ENCODE measurements at regions not wholly inside any gene's neighbourhood (a gene's known extent, or its start where the extent isn't known, plus 50 kb on each side); places are given as distances from the start of the nearest gene placed in this dataset.

DNA sequence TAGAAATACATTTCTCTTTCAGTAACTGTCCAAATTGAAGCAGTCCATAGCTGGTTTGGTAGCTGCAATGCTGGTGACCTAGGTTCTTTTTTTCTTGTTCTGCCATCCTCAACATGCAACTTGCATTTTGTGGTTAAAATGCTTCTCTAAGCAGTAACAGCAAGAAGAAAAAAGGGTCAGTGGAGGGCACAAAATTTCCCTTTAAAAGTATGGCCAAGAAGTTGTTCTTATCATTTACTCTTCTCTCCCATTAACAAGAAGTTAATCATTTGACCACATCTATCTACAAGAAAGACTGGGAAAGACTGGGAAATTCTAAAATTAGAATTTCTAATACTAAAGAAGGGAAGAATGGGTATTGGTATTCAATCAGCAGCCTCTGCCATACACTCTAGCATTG, 569.9 kb downstream of the CPS1 start:
- DNase-seq (no peak), ATAC-seq (ENCODE audit: insufficient read depth, low read depth) (no peak)
- no peaks in the 10 kb centered on the region for H3K4me1 ChIP-seq (ENCODE audit: insufficient read depth, low read length)
- no peaks in the 10 kb centered on the region for H4K20me1 ChIP-seq (ENCODE audit: insufficient read depth, low read length)
- H3K27me3 ChIP-seq (ENCODE audit: insufficient read depth, low read length, poor library complexity), result no peaks in the 10 kb centered on the region
- TF ChIP-seq EZH2 (IDR thresholded peaks at IDR 0.05; ENCODE audit: borderline replicate concordance, low read depth, low read length, severe bottlenecking), result no peak
- no peak for TF ChIP-seq CTCF (IDR thresholded peaks at IDR 0.05; ENCODE audit: borderline replicate concordance, extremely low read depth, low read length, poor library complexity, severe bottlenecking)
- H3K36me3 ChIP-seq (ENCODE audit: insufficient read depth, low read length), result no peaks in the 10 kb centered on the region
- H3K4me3 ChIP-seq (ENCODE audit: low read depth in 1 of 2, low read length in 2 of 2), result no peak overlapping the region
- H3K9ac ChIP-seq (ENCODE audit: low read depth, low read length), result no peak overlapping the region
- no peaks in the 10 kb centered on the region for H3K9me3 ChIP-seq (ENCODE audit: insufficient read depth, low read length, severe bottlenecking)
- H3K4me2 ChIP-seq (ENCODE audit: insufficient read depth, low read length), result no peak overlapping the region
- no peaks in the 10 kb centered on the region for H3K79me2 ChIP-seq (ENCODE audit: insufficient read depth, low read length)
- no peak overlapping the region for H2AFZ ChIP-seq (ENCODE audit: low read depth, low read length)
- H3K27ac ChIP-seq (ENCODE audit: low read length), result no peak overlapping the region

DNA sequence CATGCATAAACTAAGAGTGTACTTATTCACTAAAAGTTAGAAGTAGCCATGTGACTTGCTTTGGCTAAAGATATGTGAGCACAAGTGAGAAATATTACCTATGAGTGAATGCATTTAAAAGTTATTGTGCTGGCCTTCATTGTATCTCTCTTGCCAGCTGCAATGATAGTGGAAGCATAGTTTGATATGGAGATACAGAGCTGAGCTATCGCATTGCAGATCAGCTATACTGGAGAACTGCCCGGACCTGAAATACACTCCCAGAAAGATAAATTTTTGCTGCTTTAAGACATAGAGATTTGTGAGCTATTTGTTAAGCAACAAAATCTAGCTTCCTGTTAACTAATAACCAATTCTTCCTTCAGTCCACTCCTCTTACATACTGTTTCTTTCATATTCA, 571.1 kb downstream of the CPS1 start:
- Histone ChIP-seq H3K4me1 (ENCODE audit: insufficient read depth, low read length) (no peaks in the 10 kb centered on the region), H3K36me3 (ENCODE audit: insufficient read depth, low read length) (no peaks in the 10 kb centered on the region), H3K4me2 (ENCODE audit: insufficient read depth, low read length) (no peak overlapping the region), H3K27me3 (ENCODE audit: insufficient read depth, low read length, poor library complexity) (no peaks in the 10 kb centered on the region), H3K4me3 (ENCODE audit: low read depth in 1 of 2, low read length in 2 of 2) (no peak overlapping the region), H3K79me2 (ENCODE audit: insufficient read depth, low read length) (no peaks in the 10 kb centered on the region), H3K9me3 (ENCODE audit: insufficient read depth, low read length, severe bottlenecking) (no peaks in the 10 kb centered on the region), H3K9ac (ENCODE audit: low read depth, low read length) (no peak overlapping the region), H3K27ac (ENCODE audit: low read length) (no peak overlapping the region), H2AFZ (ENCODE audit: low read depth, low read length) (no peak overlapping the region), H4K20me1 (ENCODE audit: insufficient read depth, low read length) (no peaks in the 10 kb centered on the region)
- TF ChIP-seq CTCF (IDR thresholded peaks at IDR 0.05; ENCODE audit: borderline replicate concordance, extremely low read depth, low read length, poor library complexity, severe bottlenecking), result no peak
- TF ChIP-seq EZH2 (IDR thresholded peaks at IDR 0.05; ENCODE audit: borderline replicate concordance, low read depth, low read length, severe bottlenecking), result no peak
- ATAC-seq (ENCODE audit: insufficient read depth, low read depth), result no peak
- DNase-seq, result no peak

DNA sequence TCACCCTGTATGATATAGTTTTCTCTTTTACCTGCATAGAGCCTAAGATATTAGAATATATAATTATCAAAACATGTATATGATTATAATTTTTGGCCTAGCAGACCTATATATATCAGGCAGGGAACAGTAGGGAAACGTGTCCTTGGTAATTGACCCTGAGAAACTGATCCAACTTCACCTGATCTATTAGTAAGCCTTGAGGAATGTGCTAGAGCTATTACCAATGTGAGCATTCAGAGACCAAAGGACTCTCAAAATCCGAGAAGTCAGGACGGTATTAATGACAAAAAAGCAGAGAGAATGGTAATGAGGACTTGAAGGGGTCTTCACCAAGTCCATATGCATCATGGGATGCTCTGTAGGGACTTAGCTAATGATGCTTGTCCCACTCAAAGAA, 571.9 kb downstream of the CPS1 start:
- TF ChIP-seq EZH2 (IDR thresholded peaks at IDR 0.05; ENCODE audit: borderline replicate concordance, low read depth, low read length, severe bottlenecking), result no peak

GRCh38 chr2:211129798-211130197, 573.4 kb downstream of the CPS1 start:
- no peaks in the 10 kb centered on the region for H3K79me2 ChIP-seq (ENCODE audit: insufficient read depth, low read length)
- no peaks in the 10 kb centered on the region for H3K27me3 ChIP-seq (ENCODE audit: insufficient read depth, low read length, poor library complexity)
- H3K4me1 ChIP-seq (ENCODE audit: insufficient read depth, low read length), result no peaks in the 10 kb centered on the region
- H3K36me3 ChIP-seq (ENCODE audit: insufficient read depth, low read length), result no peaks in the 10 kb centered on the region
- H3K9me3 ChIP-seq (ENCODE audit: insufficient read depth, low read length, severe bottlenecking), result no peaks in the 10 kb centered on the region
- no peak for DNase-seq
- H3K27ac ChIP-seq (ENCODE audit: low read length), result no peak overlapping the region
- TF ChIP-seq EZH2 (IDR thresholded peaks at IDR 0.05; ENCODE audit: borderline replicate concordance, low read depth, low read length, severe bottlenecking) (no peak), CTCF (IDR thresholded peaks at IDR 0.05; ENCODE audit: borderline replicate concordance, extremely low read depth, low read length, poor library complexity, severe bottlenecking) (no peak)
- no peak overlapping the region for H2AFZ ChIP-seq (ENCODE audit: low read depth, low read length)
- H3K4me2 ChIP-seq (ENCODE audit: insufficient read depth, low read length), result no peak overlapping the region
- no peaks in the 10 kb centered on the region for H4K20me1 ChIP-seq (ENCODE audit: insufficient read depth, low read length)
- no peak overlapping the region for H3K4me3 ChIP-seq (ENCODE audit: low read depth in 1 of 2, low read length in 2 of 2)
- no peak for ATAC-seq (ENCODE audit: insufficient read depth, low read depth)
- H3K9ac ChIP-seq (ENCODE audit: low read depth, low read length), result no peak overlapping the region

More for the DNA sequence above, 571.9 kb downstream of the CPS1 start:
- H3K4me2 ChIP-seq (ENCODE audit: insufficient read depth, low read length), result no peak overlapping the region
- H3K9ac ChIP-seq (ENCODE audit: low read depth, low read length), result no peak overlapping the region
- H3K36me3 ChIP-seq (ENCODE audit: insufficient read depth, low read length), result no peaks in the 10 kb centered on the region
- H4K20me1 ChIP-seq (ENCODE audit: insufficient read depth, low read length), result no peaks in the 10 kb centered on the region
- no peaks in the 10 kb centered on the region for H3K9me3 ChIP-seq (ENCODE audit: insufficient read depth, low read length, severe bottlenecking)
- no peaks in the 10 kb centered on the region for H3K4me1 ChIP-seq (ENCODE audit: insufficient read depth, low read length)
- DNase-seq, result no peak
- no peaks in the 10 kb centered on the region for H3K27me3 ChIP-seq (ENCODE audit: insufficient read depth, low read length, poor library complexity)
- no peak overlapping the region for H3K4me3 ChIP-seq (ENCODE audit: low read depth in 1 of 2, low read length in 2 of 2)
- ATAC-seq (ENCODE audit: insufficient read depth, low read depth), result no peak
- H2AFZ ChIP-seq (ENCODE audit: low read depth, low read length), result no peak overlapping the region; the same call in 1 of the 2 replicates
- H3K79me2 ChIP-seq (ENCODE audit: insufficient read depth, low read length), result no peaks in the 10 kb centered on the region
- H3K27ac ChIP-seq (ENCODE audit: low read length), result no peak overlapping the region

Measured in DND-41 (cell line).